ENCODE measurements at regions not wholly inside any gene's neighbourhood (a gene's known extent, or its start where the extent isn't known, plus 50 kb on each side); places are given as distances from the start of the nearest gene placed in this dataset.

DNA sequence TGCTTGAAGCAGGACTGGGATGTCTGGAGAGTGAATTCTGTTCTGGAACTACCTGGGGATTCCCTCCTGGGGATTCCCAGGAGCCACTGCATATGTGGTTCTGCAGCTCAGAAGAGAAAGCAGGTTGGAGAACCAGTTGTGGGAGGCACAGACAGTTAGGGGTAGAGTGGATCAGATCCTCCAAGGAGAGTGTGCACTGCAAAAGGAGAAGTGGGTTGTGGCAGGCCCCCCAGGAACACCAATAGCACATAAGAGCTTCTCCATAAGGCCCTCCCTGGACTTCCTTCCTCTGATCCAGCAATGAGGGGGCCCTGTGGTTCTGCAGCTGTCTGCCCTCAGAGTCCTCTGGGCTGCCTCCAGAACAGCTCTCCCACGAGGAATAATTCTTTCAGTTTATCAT, 369.2 kb upstream of the CNR1 start:
- Histone ChIP-seq H3K4me3 (no peak overlapping the region), H3K27me3 (no peaks in the 10 kb centered on the region), H3K9me3 (no peaks in the 10 kb centered on the region), H3K4me1 (no peaks in the 10 kb centered on the region), H3K27ac (no peak overlapping the region), H3K36me3 (no peaks in the 10 kb centered on the region)
- TF ChIP-seq, protein P1, sequence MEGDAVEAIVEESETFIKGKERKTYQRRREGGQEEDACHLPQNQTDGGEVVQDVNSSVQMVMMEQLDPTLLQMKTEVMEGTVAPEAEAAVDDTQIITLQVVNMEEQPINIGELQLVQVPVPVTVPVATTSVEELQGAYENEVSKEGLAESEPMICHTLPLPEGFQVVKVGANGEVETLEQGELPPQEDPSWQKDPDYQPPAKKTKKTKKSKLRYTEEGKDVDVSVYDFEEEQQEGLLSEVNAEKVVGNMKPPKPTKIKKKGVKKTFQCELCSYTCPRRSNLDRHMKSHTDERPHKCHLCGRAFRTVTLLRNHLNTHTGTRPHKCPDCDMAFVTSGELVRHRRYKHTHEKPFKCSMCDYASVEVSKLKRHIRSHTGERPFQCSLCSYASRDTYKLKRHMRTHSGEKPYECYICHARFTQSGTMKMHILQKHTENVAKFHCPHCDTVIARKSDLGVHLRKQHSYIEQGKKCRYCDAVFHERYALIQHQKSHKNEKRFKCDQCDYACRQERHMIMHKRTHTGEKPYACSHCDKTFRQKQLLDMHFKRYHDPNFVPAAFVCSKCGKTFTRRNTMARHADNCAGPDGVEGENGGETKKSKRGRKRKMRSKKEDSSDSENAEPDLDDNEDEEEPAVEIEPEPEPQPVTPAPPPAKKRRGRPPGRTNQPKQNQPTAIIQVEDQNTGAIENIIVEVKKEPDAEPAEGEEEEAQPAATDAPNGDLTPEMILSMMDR (IDR thresholded peaks at IDR 0.05): no peak
- DNase-seq: no peak
- intact Hi-C loops (cut with DNase I; ENCODE audit: low total_unique reads): no loop called here

DNA sequence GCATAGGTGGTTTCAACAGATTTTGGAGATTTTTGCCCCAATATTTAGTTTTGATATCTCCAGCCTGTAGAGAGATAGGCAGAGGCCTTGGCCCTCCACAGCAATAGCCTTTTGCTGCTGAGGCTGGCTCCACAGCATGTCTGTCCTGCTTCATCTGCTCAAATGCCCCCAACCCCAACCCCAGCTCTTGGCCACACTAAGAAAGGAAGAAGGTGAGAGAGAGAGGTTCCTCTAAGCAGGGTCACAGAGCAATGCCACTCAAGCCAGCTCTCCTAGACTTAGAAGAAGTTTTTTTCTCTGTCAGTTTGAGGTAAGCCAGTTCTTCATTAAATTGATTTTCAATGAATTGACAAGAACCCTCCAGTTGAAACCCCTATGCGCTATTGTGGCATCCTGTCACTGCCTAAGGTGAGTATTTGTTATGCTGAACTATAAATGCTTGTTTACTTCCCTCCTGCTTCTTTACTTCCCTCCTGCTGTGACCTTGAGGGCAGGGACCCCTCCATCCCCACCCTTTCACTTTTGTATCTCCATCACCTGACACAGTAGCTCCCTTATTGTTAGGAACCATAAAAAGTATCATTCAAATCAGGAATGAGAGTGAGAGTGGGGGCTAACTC, 366.2 kb upstream of the CNR1 start:
- Histone ChIP-seq H3K36me3 (no peaks in the 10 kb centered on the region), H3K9me3 (no peaks in the 10 kb centered on the region), H3K27ac (no peak overlapping the region), H3K27me3 (no peaks in the 10 kb centered on the region), H3K4me3 (no peak overlapping the region), H3K4me1 (no peaks in the 10 kb centered on the region)
- no peak for DNase-seq
- TF ChIP-seq, protein P1 (IDR thresholded peaks at IDR 0.05): no peak
- intact Hi-C loops (cut with DNase I; ENCODE audit: low total_unique reads): no loop called here

DNA sequence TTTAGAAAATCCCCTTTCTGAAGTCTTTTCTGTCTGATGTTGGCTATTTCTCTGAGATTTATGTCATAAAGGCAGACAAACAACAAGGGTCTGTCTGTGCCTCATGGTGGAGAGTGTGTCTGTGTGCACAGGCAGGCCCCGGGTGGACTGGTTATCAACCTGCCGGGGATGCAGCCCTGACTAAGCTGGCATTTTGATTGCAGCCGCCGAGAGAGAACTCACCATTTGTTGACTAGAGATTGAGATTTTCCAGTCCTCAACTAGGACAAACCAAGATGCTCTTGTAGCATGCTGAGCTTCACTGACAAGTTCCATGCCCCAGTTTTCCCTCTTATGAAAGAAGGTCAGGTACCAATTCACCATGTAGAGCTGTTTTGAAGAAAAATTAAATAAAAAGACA, 363.6 kb upstream of the CNR1 start:
- Histone ChIP-seq H3K27me3 (no peaks in the 10 kb centered on the region), H3K36me3 (no peaks in the 10 kb centered on the region), H3K4me3 (no peak overlapping the region), H3K27ac (no peak overlapping the region), H3K4me1 (no peaks in the 10 kb centered on the region), H3K9me3 (no peaks in the 10 kb centered on the region)
- intact Hi-C loops (cut with DNase I; ENCODE audit: low total_unique reads): no loop called here
- TF ChIP-seq, protein P1 (IDR thresholded peaks at IDR 0.05): no peak
- DNase-seq: no peak

DNA sequence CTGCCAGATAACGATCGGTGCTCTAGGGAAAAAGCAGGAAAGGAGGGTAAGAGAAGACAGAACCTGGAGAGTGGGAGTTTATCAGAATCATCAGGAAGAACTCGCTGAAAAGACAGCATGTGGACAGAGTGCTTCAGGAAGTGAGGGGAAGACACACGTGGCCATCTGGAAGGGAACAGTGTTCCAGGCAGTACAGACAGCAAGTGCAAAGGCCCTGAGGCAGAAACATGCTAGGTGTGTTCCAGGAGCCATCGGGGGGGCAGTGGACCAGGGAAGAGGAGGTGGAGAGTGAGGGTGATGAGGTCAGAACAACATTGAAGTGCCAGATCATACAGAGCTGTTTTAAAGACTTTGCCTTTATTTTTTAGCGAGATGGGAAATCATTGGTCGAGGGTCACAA, 354.3 kb upstream of the CNR1 start:
- Histone ChIP-seq H3K27ac (no peak overlapping the region), H3K36me3 (no peaks in the 10 kb centered on the region), H3K27me3 (no peaks in the 10 kb centered on the region), H3K9me3 (no peaks in the 10 kb centered on the region), H3K4me1 (peaks cover 0 to 5% (median 0%) of the 10 kb centered on the region in 4 donors), H3K4me3 (no peak overlapping the region)
- intact Hi-C loops (cut with DNase I; ENCODE audit: low total_unique reads): no loop called here
- no peak for DNase-seq
- TF ChIP-seq, protein P1 (IDR thresholded peaks at IDR 0.05): no peak

DNA sequence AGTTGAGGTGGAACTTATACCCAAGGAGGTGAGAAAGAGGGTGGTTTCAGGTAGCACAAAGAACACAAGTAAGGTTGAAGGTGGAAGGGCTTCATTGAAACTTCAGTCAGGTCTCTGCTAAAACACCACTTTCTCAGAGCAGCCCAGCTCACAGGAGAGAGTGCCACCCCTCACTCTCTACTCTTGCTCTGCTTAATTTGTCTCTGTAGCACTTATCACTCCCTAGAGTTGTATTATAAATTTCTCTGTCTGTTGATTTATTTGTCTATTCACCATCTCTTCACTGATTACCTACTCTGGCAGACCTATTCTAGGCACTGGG, 353.8 kb upstream of the CNR1 start:
- Histone ChIP-seq H3K27me3 (no peaks in the 10 kb centered on the region), H3K36me3 (no peaks in the 10 kb centered on the region), H3K27ac (no peak overlapping the region), H3K9me3 (no peaks in the 10 kb centered on the region), H3K4me1 (peaks cover 0 to 5% (median 0%) of the 10 kb centered on the region in 4 donors), H3K4me3 (no peak overlapping the region)
- TF ChIP-seq, protein P1 (IDR thresholded peaks at IDR 0.05): no peak
- DNase-seq: no peak
- intact Hi-C loops (cut with DNase I; ENCODE audit: low total_unique reads): no loop called here
